Stimulated activated CD8-positive, alpha-beta memory T cell treated with anti-CD3 and anti-CD28 coated beads, Interleukin-12 subunit alpha, Interleukin-12 subunit beta, amount 100 ng/mL, for 1 hour (primary cell): ENCODE measurements at regions not wholly inside any gene's neighbourhood (a gene's known extent, or its start where the extent isn't known, plus 50 kb on each side); places are given as distances from the start of the nearest gene placed in this dataset.

Experiments used
- DNase-seq: peaks from one replicate; pipeline ENCODE4 v3.0.0-alpha.2; 2020; ENCODE audit warnings: low read depth

GRCh38 chr5:109945097-109945678 lies 255.5 kb downstream of the MAN2A1 start:
- DNase-seq, result no peak

GRCh38 chr5:109945723-109946480 lies 256.2 kb downstream of the MAN2A1 start:
- DNase-seq, result no peak

GRCh38 chr5:109946610-109947009 lies 256.9 kb downstream of the MAN2A1 start:
- no peak for DNase-seq

GRCh38 chr5:109947667-109948066 lies 257.9 kb downstream of the MAN2A1 start:
- no peak for DNase-seq

- DNase-seq, result no peak
Observed at GRCh38 chr5:109950634-109951033, 260.9 kb downstream of the MAN2A1 start.

- no peak for DNase-seq
Observed at GRCh38 chr5:109951348-109951747, 261.6 kb downstream of the MAN2A1 start.

- DNase-seq, result no peak
Observed at GRCh38 chr5:109951758-109952157, 262.0 kb downstream of the MAN2A1 start.

GRCh38 chr5:109953761-109954160 lies 264.0 kb downstream of the MAN2A1 start:
- no peak for DNase-seq

GRCh38 chr5:109956884-109957283 lies 267.2 kb downstream of the MAN2A1 start:
- no peak for DNase-seq

- DNase-seq, result no peak
Observed at GRCh38 chr5:109958082-109958481, 268.4 kb downstream of the MAN2A1 start.

- DNase-seq, result no peak
Observed at GRCh38 chr5:109959652-109960051, 269.9 kb downstream of the MAN2A1 start.

- DNase-seq, result no peak
Observed at GRCh38 chr5:109961751-109962150, 272.0 kb downstream of the MAN2A1 start.

GRCh38 chr5:109962882-109963603 lies 273.3 kb downstream of the MAN2A1 start:
- no peak for DNase-seq

- no peak for DNase-seq
Observed at GRCh38 chr5:109964136-109964535, 274.4 kb downstream of the MAN2A1 start.

- DNase-seq, result no peak
Observed at GRCh38 chr5:109965634-109966033, 275.9 kb downstream of the MAN2A1 start.

- DNase-seq, result no peak
Observed at GRCh38 chr5:109971968-109972367, 282.2 kb downstream of the MAN2A1 start.

- DNase-seq, result no peak
Observed at GRCh38 chr5:109981979-109982378, 292.3 kb downstream of the MAN2A1 start.

- DNase-seq, result no peak
Observed at GRCh38 chr5:109982966-109983534, 293.3 kb downstream of the MAN2A1 start.

- DNase-seq, result no peak
Observed at GRCh38 chr5:109986726-109987125, 297.0 kb downstream of the MAN2A1 start.

GRCh38 chr5:109987355-109987754 lies 297.6 kb downstream of the MAN2A1 start:
- DNase-seq, result no peak

GRCh38 chr5:109987970-109988369 lies 298.2 kb downstream of the MAN2A1 start:
- no peak for DNase-seq

- no peak for DNase-seq
Observed at GRCh38 chr5:109989161-109989560, 299.4 kb downstream of the MAN2A1 start.
